Vagina (tissue), 2 donors: ENCODE measurements at regions not wholly inside any gene's neighbourhood (a gene's known extent, or its start where the extent isn't known, plus 50 kb on each side); places are given as distances from the start of the nearest gene placed in this dataset.

Experiments used
- CTCF ChIP-seq, 3 experiments: fragments of 450-650 bp in 2 of 3; fragments of 200-600 bp in 1 of 3; sonication (generic) in 1 of 3; IDR thresholded peaks; one replicate each; pipeline ENCODE4 v1.5.1; 2017 to 2019; ENCODE audit warnings: antibody characterized with exemption in 3 of 3, mild to moderate bottlenecking in 2 of 3, moderate library complexity in 2 of 3
- POLR2A ChIP-seq, 2 donors: fragments of 450-650 bp; IDR thresholded peaks; one replicate each; pipeline ENCODE4 v1.6.1; 2017; ENCODE audit warnings: antibody characterized with exemption in 2 of 2, mild to moderate bottlenecking in 2 of 2, moderate library complexity in 2 of 2
- POLR2AphosphoS5 ChIP-seq, 2 donors: sonication (generic); formaldehyde crosslinking; IDR thresholded peaks; one replicate each; pipeline ENCODE4 v1.9.0; 2017; ENCODE audit warnings: antibody characterized with exemption in 2 of 2, mild to moderate bottlenecking in 2 of 2, low read depth in 1 of 2; ENCODE audit not compliant: insufficient read depth in 1 of 2

DNA sequence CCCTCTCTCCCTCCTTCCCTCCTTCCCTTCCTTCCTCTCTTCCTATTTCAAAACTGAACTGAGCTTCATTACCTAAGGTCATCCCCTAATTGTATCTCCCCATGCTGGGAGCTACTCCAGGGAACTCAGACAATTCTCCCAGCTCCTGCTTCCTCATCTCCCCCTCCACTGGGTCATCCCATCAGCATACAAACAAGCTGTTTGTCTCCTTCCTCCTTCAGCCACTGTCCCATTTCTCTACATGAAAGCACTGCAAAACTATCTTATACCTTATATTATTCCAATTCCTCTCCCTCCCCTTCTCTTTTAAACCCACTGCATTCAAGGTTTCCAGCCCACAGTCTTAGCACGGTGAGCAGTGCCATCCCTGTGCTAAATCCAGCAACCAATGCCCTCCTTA, 262.4 kb downstream of the AGTPBP1 start:
- TF ChIP-seq CTCF (IDR thresholded peaks at IDR 0.05) (no peak), POLR2AphosphoS5 (IDR thresholded peaks at IDR 0.05; ENCODE audit: insufficient read depth in 1 of 2, low read depth in 1 of 2) (no peak), POLR2A (IDR thresholded peaks at IDR 0.05) (no peak)
